HCT116 (cell line): ENCODE measurements at regions not wholly inside any gene's neighbourhood (a gene's known extent, or its start where the extent isn't known, plus 50 kb on each side); places are given as distances from the start of the nearest gene placed in this dataset.

ENCODE experiments used
- ATAC-seq: fragments of 200-7000 bp; cut with Tn5 transposase; 2 replicates; pipeline ENCODE4 v1.9.1; 2020; ENCODE audit warnings: mild to moderate bottlenecking, moderate library complexity
- BruUV-seq: library from RNA; stranded (reverse); fragments of 400-500 nt; replicated peaks from 2 replicates; lab custom pipeline; 2021; lab: Mats Ljungman, UMichigan
- CTCF ChIA-PET: fragments of 300-600 bp; sonication (Branson Sonifier 250); formaldehyde crosslinking; loops from one replicate; lab custom pipeline; 2021; ENCODE audit warnings: antibody characterized with exemption; lab: Charles Lee
- POLR2A ChIA-PET: fragments of 300-600, 350-600 bp; sonication (Branson Sonifier 250); formaldehyde crosslinking; loops from one replicate; lab custom pipeline; 2021; ENCODE audit warnings: antibody characterized with exemption; lab: Charles Lee
- RAD21 ChIA-PET, 2 experiments: fragments of 300-600 bp; sonication (Branson Sonifier 250); formaldehyde crosslinking; loops; one replicate each; lab custom pipeline; 2023; ENCODE audit warnings: low total read pairs in 2 of 2; ENCODE audit not compliant: uncharacterized antibody in 2 of 2, unreplicated experiment in 2 of 2, low non-redundant PET in 1 of 2; lab: Charles Lee
- DNase-seq: peaks from one replicate; pipeline ENCODE4 v3.0.0-alpha.2; 2010; ENCODE audit warnings: low read depth, low spot score
- H2AFZ ChIP-seq: fragments of 200-600 bp; shearing (Covaris generic), sonication (generic); 2 replicates; pipeline ENCODE4 v1.6.1; 2017; ENCODE audit warnings: low read depth, mixed run types, mixed read lengths, antibody characterized with exemption, low read length; ENCODE audit not compliant: poor library complexity, severe bottlenecking
- H3K27ac ChIP-seq: 2 replicates; pipeline ENCODE4 v1.5.1; 2012; ENCODE audit warnings: low read depth, low read length
- H3K27me3 ChIP-seq: fragments of 200-600 bp; sonication (generic); 2 replicates; pipeline ENCODE4 v1.6.1; 2016; ENCODE audit warnings: mixed run types, low read length, mixed read lengths; ENCODE audit not compliant: insufficient read depth
- H3K36me3 ChIP-seq, 2 experiments: fragments of 200-500 bp in 1 of 2; fragments of 200-600 bp in 1 of 2; sonication (Bioruptor generic) in 1 of 2; sonication (generic) in 1 of 2; 2 replicates each; pipeline versions ENCODE4 v1.5.1 to v1.6.1; 2014 to 2016; ENCODE audit warnings: low read length in 2 of 2, inconsistent platforms in 1 of 2, mixed read lengths in 1 of 2, mixed run types in 1 of 2; ENCODE audit not compliant: insufficient read depth in 2 of 2, control insufficient read depth in 1 of 2
- H3K4me1 ChIP-seq, 2 experiments: fragments of 200-600 bp in 1 of 2; sonication (generic) in 1 of 2; 2 replicates each; pipeline versions ENCODE4 v1.5.1 to v1.6.1; 2012 to 2017; ENCODE audit warnings: low read length in 2 of 2, inconsistent platforms in 1 of 2, mild to moderate bottlenecking in 1 of 2, mixed read lengths in 1 of 2, mixed run types in 1 of 2, moderate library complexity in 1 of 2; ENCODE audit not compliant: insufficient read depth in 2 of 2, control insufficient read depth in 1 of 2
- H3K4me2 ChIP-seq: fragments of 200-600 bp; sonication (generic); 2 replicates; pipeline ENCODE4 v1.6.1; 2017; ENCODE audit warnings: mixed run types, low read length, mixed read lengths
- H3K4me3 ChIP-seq, 2 experiments: fragments of 200-600 bp in 1 of 2; sonication (generic) in 1 of 2; replicated peaks in 1 of 2; 2 replicates each; pipeline ENCODE4 v1.5.1; 2011 to 2016; ENCODE audit warnings: low read length in 2 of 2, control low read depth in 1 of 2, low read depth in 1 of 2, mild to moderate bottlenecking in 1 of 2, mixed read lengths in 1 of 2, mixed run types in 1 of 2
- H3K79me2 ChIP-seq: fragments of 200-600 bp; sonication (generic); 2 replicates; pipeline ENCODE4 v1.6.1; 2017; ENCODE audit warnings: mild to moderate bottlenecking, mixed run types, low read length, moderate library complexity, mixed read lengths; ENCODE audit not compliant: insufficient read depth
- H3K9ac ChIP-seq: fragments of 200-600 bp; sonication (generic); 2 replicates; pipeline ENCODE4 v1.6.1; 2016; ENCODE audit warnings: low read length, mixed read lengths
- H3K9me2 ChIP-seq: fragments of 200-600 bp; sonication (generic), shearing (Covaris generic); 2 replicates; pipeline ENCODE4 v1.6.1; 2017; ENCODE audit warnings: mixed run types, mild to moderate bottlenecking, moderate library complexity; ENCODE audit not compliant: insufficient read depth
- H3K9me3 ChIP-seq, 2 experiments: fragments of 200-500 bp in 1 of 2; fragments of 200-600 bp in 1 of 2; sonication (Bioruptor generic) in 1 of 2; sonication (generic) in 1 of 2; 2 replicates each; pipeline ENCODE4 v1.6.1; 2014 to 2017; ENCODE audit warnings: low read length in 2 of 2, mixed read lengths in 2 of 2, inconsistent platforms in 1 of 2, low read depth in 1 of 2, mild to moderate bottlenecking in 1 of 2, mixed run types in 1 of 2, moderate library complexity in 1 of 2; ENCODE audit not compliant: control insufficient read depth in 1 of 2, insufficient read depth in 1 of 2
- H4K20me1 ChIP-seq: fragments of 200-600 bp; sonication (generic), shearing (Covaris generic); 2 replicates; pipeline ENCODE4 v1.6.1; 2017; ENCODE audit warnings: mixed run types, mild to moderate bottlenecking, moderate library complexity; ENCODE audit not compliant: insufficient read depth
- CBX3 ChIP-seq: IDR thresholded peaks from 2 replicates; pipeline ENCODE4 v1.6.1; 2012; ENCODE audit warnings: low read depth
- CEBPB ChIP-seq: IDR thresholded peaks from 2 replicates; pipeline ENCODE4 v1.6.1; 2012; ENCODE audit warnings: low read depth
- EGR1 ChIP-seq: IDR thresholded peaks from 2 replicates; pipeline ENCODE4 v1.6.1; 2012; ENCODE audit warnings: low read depth
- ELF1 ChIP-seq: IDR thresholded peaks from 2 replicates; pipeline ENCODE4 v1.6.1; 2012; ENCODE audit warnings: low read depth, borderline replicate concordance
- EZH2phosphoT487 ChIP-seq: fragments of 200-600 bp; IDR thresholded peaks from 2 replicates; pipeline ENCODE4 v1.6.1; 2018; ENCODE audit warnings: antibody characterized with exemption, borderline replicate concordance
- JUND ChIP-seq: IDR thresholded peaks from 2 replicates; pipeline ENCODE4 v1.6.1; 2012
- MAX ChIP-seq: IDR thresholded peaks from 2 replicates; pipeline ENCODE4 v1.6.1; 2012
- POLR2A ChIP-seq: IDR thresholded peaks from 2 replicates; pipeline ENCODE4 v1.7.0; 2011; ENCODE audit warnings: borderline replicate concordance; ENCODE audit not compliant: insufficient read depth, insufficient read length; ENCODE audit errors: extremely low read depth
- POLR2AphosphoS5 ChIP-seq: IDR thresholded peaks from 2 replicates; pipeline ENCODE4 v1.6.1; 2011; ENCODE audit warnings: mild to moderate bottlenecking, low read depth, low read length, moderate library complexity
- RAD21 ChIP-seq: IDR thresholded peaks from 2 replicates; pipeline ENCODE4 v1.6.1; 2012; ENCODE audit warnings: low read depth, mild to moderate bottlenecking
- SIN3A ChIP-seq: IDR thresholded peaks from 2 replicates; pipeline ENCODE4 v1.6.1; 2012; ENCODE audit warnings: low read depth
- YY1 ChIP-seq: IDR thresholded peaks from 2 replicates; pipeline ENCODE4 v1.6.1; 2011; ENCODE audit warnings: low read length, low read depth, moderate library complexity, mild to moderate bottlenecking; ENCODE audit not compliant: insufficient replicate concordance; ENCODE audit errors: extremely low read depth
- ZBTB33 ChIP-seq: IDR thresholded peaks from 2 replicates; pipeline ENCODE4 v1.6.1; 2011; ENCODE audit warnings: mild to moderate bottlenecking, low read length, moderate library complexity; ENCODE audit not compliant: insufficient replicate concordance; ENCODE audit errors: extremely low read depth
- ZNF274 ChIP-seq: fragments of 200-500 bp; sonication (Bioruptor generic); IDR thresholded peaks from 2 replicates; pipeline ENCODE4 v1.6.1; 2014; ENCODE audit warnings: mild to moderate bottlenecking, low read depth, low read length, inconsistent platforms
- intact Hi-C: fragments of 100-400 bp; cut with micrococcal nuclease; formaldehyde crosslinking; loops from 2 replicates; pipeline ENCODE4 v1.10.0; 2022

GRCh38 chr5:174999581-174999980 is 275.2 kb downstream of the MSX2 start:
- no peak overlapping the region for H2AFZ ChIP-seq
- CTCF ChIA-PET = no interaction called here

More at GRCh38 chr5:174999581-174999980, 275.2 kb downstream of the MSX2 start:
- H3K4me3 ChIP-seq = no peak overlapping the region
- H4K20me1 ChIP-seq = no peaks in the 10 kb centered on the region
- ATAC-seq = no peak
- peaks cover 27% of the 10 kb centered on the region; the same call in 1 of the 2 replicates for H3K27me3 ChIP-seq
- RAD21 ChIA-PET = no interaction called here
- no peak overlapping the region for H3K27ac ChIP-seq
- POLR2A ChIA-PET = no interaction called here
- no peak for TF ChIP-seq ELF1
- TF ChIP-seq EGR1 = no peak
- TF ChIP-seq POLR2A = no peak
- no peak for TF ChIP-seq EZH2phosphoT487
- no peak for TF ChIP-seq CEBPB
- TF ChIP-seq SIN3A = no peak
- TF ChIP-seq CBX3 = no peak
- no peak for TF ChIP-seq MAX
- TF ChIP-seq JUND = no peak
- TF ChIP-seq ZBTB33 = no peak
- no peak for TF ChIP-seq RAD21
- no peak for TF ChIP-seq POLR2AphosphoS5
- TF ChIP-seq ZNF274 = no peak
- TF ChIP-seq YY1 = no peak
- TF ChIP-seq, all 23 proteins: peak for 0
- H3K9ac ChIP-seq = no peak overlapping the region
- BruUV-seq = no TSS peak
- no peaks in the 10 kb centered on the region for H3K4me1 ChIP-seq
- no peaks in the 10 kb centered on the region for H3K9me2 ChIP-seq
- no peaks in the 10 kb centered on the region for H3K9me3 ChIP-seq
- intact Hi-C loops = no loop called here
- DNase-seq = no peak
- H3K79me2 ChIP-seq = no peaks in the 10 kb centered on the region
- H3K36me3 ChIP-seq = no peaks in the 10 kb centered on the region
- no peak overlapping the region for H3K4me2 ChIP-seq
